Non-pigmented ciliary epithelial cell (primary cell): ENCODE measurements at regions not wholly inside any gene's neighbourhood (a gene's known extent, or its start where the extent isn't known, plus 50 kb on each side); places are given as distances from the start of the nearest gene placed in this dataset.
A peak's percentile ranks its signal among the peaks of the same experiment; 100 is the strongest.
"Not testable (repeated sequence)": the region's sequence is repeated elsewhere in the genome, so short reads cannot be mapped to it uniquely, and the experiment has no call there.

Experiments
- DNase-seq: peaks from one replicate; pipeline ENCODE4 v3.0.0-alpha.2; 2010; ENCODE audit warnings: low read depth

DNA sequence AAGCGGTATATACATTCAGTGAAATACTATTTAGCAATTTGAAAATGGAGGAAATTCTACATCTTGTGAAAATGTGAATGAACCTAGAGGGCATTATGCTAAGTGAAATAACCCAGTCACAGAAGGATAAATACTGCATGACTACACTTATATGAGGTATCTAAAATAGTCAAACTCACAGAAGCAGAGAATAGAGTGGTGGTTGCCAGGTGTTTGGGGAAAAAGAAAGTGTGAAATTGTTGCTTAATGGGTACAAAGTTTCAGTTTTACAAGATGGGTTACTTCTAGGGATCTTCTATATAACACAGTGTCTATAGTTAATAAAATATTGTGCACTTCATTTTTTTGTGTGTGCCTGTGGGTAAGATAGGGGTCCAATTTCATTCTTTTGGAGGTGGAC lies 1152.0 kb downstream of the EPHA7 start:
- no peak for DNase-seq

DNA sequence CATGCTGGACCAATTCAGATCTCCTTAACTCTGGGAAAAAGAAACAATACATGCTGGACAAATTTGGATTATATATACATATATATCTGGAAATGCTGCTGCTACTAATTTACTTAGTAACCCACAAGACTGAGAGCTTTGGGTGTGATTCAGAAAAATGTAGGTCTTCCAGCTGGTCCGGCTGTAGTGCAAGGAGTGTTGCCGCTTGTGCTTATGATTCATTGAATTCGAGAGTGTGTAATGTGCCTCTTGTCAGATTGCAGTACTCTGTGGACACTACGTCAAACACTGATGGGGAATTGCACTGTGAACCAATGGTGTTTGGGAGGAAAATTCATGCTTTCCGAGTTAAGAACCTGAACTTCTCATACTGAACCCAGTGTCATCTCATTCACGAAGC lies 1155.5 kb downstream of the EPHA7 start:
- no peak for DNase-seq

DNA sequence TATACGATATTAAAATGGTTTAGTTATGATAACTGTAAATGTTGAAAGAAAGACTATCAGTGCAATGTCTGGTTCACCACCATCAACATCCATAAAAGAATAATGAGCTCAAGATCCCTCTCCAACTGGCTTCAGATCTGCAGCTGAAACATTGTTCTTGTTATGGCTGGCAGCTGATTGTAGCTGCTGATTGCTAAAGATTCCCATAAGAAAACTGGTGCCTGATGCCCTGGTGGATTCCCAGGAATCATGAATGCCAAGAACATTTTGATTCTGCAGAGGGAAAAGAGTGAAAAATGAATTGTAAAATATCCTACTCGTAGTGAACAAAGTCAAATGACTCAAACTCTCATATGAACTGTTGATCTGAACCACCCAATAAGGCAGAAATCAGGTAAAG lies 1160.2 kb downstream of the EPHA7 start:
- no peak for DNase-seq

DNA sequence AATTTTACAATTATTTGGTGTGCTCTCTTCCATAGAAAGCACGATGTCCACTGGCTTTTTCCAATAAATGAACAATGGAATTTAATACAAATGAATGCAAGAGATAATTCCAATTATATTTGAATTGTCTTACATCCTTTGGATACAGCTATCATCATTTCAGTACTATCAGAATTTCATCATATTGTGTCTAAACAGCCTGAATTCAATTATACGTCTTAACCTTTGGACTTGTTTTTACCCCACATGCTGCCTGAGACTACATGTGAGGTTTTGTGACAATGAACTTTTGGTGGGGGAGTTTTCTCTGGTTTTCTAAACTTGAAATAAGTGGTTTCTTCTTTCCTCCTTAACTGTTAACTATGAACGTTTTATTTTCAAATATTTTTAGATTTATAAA lies 1176.0 kb downstream of the EPHA7 start:
- DNase-seq, result no peak

DNA sequence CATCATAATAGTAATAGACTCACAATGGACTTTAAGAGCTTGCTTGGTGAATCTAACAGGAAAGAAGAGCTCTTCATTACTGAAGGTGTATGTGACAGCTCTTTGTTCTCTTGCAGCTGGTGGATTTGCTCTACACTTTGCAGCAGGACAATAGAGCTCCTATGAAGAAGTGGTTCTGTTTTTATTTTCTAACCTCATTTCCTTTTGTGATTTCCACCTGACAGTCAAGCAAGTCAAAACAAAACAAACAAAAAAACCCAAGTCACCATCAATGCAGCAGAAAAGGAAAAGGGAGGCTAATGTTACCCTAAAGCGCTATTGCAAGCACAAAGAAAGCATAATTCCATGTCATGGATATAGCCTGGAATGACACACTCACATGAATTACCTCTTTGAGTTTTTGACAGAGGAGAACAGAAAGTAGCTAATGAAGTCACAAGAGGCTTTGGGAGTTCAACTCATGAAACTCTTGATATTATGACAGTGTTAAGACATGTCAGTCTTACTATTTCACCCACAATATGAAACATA lies 1188.1 kb downstream of the EPHA7 start:
- DNase-seq, result no peak

DNA sequence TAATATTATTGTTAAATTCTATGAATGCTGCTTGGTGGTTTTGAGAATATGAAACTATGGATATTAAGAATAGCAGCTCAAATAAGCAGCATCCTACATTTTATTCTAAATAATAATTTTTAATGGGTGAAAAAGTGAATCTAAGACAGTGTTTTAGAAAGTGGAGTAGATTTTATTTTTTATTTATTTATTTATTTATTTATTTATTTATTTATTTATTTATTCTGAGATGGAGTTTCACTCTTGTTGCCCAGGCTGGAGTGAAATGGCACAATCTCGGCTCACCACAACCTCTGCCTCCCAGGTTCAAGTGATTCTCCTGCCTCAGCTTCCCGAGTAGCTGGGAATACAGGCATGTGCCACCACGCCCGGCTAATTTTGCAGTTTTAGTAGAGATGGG lies 1199.4 kb downstream of the EPHA7 start:
- DNase-seq, result not testable (repeated sequence)

DNA sequence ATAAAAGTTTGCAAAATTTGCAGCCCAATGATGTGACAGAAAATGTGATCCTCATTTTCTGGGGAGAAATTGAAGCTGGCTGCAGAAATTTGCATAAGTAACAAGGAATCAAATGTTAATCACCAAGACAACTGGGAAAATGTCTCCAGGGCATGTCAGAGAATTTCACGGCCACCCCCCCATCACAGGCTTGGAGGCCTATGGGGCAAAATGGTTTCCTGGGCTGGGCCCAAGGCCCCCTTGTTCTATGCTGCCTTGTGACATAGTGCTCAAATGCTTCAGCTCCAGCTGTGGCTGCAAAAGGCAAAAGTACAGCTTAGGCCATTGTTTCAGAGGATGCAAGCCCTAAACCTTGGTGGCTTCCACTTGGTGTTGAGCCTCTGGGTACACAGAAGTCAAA lies 1202.6 kb downstream of the EPHA7 start:
- no peak for DNase-seq

DNA sequence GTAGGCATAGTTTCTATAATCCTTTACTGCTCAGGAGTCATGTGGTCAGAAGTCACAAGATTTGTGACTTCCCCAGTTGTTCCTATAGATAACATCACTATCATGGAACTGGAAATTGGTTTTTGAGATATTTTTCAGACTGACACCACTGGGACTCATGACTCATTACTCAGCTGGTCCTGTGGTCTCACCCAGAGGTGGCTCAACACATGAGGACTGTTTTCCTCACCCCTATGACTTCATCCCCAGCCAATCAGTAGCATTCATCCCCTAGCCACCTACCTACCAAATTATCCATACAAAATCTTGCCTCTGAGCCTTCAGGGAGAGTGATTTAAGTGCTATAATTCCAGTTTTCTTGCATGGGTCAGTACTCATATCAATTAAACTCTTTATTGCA lies 1217.7 kb downstream of the EPHA7 start:
- DNase-seq, result peak; percentile 1

DNA sequence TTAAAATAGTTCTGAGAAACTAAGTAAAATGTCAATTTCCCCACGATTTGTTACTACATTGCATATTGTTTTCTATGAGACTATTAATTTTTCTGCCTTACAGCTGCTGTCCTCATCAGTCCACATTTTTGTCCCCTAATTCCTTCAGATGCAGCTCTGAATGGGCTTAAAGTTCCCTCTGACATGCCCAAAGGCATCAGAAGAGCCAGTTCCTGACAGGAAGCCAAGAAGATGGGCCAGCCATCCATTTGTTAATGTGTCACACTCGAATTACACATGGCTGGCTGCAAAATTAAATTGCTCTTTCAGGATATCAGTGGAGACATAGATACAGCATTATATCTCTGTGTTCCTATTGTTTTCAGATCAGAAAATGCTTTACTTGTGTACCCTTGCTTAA lies 1223.0 kb downstream of the EPHA7 start:
- DNase-seq, result no peak

DNA sequence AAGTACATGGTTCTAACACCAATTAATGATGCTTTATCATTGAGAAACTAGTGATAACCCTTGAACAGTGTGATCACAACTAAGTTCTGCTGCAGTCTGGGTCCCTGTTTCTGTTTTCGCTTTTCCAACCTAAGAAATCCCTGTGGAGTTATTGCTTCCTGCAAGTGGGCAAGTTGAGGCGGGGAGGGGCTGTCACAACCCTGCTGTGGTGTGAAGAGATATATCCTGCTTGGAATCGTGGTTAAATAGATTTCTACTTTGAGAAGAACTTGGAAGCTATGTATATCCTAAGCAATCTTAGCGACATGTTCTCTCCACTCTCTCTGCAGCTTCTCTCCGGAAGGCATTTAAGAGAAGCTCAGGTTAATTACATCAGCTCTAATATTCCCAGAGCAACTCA lies 1223.6 kb downstream of the EPHA7 start:
- no peak for DNase-seq

DNA sequence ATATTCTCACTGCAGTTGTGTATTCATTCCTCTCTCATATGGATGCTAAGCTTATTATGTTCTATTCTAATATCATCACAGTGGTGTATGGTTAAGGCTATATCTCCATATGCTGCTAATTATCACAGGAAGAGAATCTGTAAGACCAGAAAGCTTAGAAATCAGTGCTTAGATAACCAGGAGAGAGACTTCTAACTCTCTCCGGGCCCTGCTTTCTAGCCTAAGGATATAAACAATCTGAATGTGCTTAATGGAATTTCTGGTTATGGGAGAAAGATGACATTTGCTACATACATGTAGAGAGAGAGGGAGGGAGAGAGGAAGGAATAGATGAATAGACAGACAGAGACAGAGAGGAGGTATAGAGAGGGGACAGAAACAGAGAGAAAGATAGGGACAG lies 1231.3 kb downstream of the EPHA7 start:
- no peak for DNase-seq

DNA sequence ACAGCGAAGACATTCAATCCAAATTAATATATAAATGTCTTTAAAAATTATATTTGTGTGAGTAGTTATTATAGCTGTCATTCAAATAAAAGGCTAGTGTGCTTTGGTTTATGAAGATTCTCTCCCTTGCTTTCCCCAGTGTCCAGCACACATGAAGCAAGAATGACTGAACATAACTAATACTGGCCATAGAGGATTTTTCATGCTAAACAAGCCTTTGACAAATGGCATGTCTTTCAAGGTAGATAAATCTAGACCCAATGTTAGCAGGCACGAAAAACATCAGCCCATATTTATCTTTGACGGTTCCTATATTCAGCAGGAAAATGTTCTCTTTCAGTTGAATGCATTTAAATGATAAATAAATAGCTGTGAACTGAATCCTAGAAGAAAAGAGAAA lies 1234.4 kb downstream of the EPHA7 start:
- DNase-seq, result no peak

DNA sequence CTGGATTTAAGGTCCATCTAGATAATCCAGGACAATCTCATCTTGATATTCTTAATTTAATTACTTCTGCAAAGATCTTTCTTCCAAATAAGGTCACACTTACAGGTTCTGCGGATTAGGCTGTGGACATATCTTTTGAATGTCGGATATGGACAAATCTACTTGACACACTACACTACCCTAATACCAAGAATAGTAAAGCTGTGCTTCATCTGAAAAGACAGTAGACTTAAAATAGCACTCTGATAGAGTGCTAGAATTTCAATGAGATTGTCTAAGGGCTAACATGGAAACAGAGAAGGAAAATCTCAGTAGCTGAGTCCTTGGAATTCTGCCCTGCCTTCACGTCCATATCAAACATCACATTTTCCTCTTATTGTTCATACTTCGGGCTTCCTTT lies 1238.0 kb downstream of the EPHA7 start:
- no peak for DNase-seq

DNA sequence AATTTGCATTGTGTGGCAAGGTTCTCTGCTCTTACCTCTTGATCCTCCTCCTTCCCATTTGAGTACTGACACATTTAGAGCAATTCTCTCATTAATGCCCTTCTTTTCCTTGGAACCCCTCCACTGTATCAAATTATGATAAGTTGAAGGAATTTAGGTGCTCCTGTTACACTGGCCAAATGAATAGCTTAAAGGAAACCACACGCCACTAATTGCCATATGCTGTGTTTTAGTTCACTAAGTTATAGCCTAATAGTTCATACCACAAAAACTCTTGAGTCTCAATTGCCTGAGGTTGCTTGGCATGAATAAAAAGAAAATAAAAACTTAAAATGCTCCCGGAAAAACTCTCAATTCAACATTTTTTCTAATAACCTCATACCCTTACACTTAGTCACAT lies 1239.3 kb downstream of the EPHA7 start:
- no peak for DNase-seq

DNA sequence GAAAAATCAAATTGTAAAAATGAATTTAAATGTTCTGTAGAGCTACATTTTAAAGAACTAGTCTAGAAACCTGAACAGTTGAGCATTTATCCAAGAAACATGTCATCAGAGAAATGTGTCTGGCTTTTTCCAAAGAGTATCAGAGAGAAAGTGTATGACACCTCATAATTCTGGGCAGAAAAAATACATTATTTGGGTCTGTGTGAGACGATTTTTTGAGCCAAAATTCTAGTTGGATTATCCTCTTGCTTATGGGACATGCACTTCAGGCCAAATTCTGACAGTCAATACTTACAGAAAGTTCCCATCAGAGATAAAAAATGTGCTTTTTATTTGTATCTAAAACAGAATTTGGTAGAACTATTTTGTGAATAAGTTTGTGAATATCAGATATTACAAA lies 1242.7 kb downstream of the EPHA7 start:
- no peak for DNase-seq

DNA sequence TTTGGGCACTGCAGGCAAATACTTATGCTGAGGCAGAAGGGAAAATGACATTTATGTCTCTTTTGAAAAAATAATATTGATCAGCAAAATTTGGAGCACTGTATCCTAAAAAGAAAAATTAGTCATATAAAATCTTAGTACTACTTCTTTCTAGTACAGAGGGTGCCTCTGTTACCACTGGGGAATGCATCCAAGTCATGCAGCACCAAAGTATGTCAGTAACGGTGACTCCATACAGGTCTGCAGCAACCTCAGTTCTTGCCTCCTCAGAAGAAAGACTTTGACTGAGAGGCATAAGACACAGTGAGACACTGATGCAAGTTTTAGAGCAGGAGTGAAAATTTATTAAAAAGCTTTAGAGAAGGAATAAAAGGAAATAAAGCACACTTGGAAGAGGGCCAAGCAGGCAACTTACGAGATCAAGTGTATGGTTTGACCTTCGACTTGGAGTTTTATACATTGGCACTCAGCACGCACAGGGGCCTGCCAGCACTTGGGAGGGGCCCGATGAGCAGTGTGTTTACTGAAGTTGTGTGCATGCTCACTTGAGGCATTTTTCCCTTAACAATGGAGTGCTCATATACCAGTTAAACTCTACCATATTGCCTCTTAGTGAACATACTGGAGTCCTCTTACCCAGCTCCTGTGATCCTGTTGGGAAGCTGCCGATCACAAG lies 1244.8 kb downstream of the EPHA7 start:
- DNase-seq, result no peak

DNA sequence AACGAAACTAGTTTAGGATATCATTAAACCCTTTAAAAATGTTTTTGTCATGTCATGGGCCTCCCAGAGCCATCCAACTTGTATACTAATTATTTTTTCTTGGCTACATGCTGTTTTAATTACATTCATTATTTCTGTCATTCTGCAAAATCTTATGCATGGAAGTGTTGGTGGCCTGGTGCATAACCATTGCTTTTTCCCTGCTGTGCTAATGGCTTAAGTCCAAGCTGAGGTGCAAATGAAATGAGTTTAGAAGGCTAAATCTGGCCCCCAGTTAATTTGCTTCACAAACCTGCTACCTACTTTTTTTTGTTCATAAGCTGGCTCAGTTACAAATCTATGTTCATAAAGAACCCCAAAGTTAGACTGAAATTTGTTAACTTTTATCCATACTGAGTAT lies 1249.9 kb downstream of the EPHA7 start:
- DNase-seq, result no peak

DNA sequence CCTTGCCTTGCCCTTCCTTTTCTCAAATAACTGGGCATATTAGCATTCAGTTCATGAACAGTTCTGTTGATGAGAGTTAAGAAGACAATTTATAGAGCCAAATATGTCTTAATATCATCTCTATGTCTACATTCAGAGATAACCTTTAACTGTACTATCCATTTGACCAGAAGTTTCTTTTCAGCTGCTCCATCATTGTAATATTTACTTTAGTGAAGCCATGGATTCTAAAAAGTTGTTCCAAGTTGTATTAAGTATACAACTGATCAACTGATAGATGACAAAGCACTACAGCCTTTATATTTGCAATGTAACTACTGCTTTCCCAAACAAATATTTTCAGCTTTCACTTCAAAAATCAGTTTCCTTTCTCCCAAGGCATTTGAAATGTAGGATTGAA lies 1252.7 kb downstream of the EPHA7 start:
- DNase-seq, result no peak

DNA sequence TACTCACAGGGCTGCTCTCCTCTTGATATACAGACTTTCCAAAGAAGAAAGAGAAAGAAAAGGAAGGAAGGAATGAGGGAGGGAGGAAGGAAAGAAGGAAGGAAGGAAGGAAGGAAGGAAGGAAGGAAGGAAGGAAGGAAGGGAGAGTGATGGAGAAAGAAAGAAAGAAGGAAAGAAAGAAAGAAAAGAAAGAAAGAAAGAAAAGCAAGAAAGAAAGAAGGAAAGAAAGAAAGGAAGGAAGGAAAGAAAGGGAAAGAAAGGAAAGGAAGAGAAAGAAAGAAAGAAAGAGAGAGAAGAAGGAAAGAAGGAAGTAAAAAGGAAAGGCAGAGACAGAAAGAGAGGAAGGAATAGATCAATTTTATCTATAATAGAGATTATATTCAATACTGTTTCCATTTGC lies 1257.4 kb downstream of the EPHA7 start:
- no peak for DNase-seq

DNA sequence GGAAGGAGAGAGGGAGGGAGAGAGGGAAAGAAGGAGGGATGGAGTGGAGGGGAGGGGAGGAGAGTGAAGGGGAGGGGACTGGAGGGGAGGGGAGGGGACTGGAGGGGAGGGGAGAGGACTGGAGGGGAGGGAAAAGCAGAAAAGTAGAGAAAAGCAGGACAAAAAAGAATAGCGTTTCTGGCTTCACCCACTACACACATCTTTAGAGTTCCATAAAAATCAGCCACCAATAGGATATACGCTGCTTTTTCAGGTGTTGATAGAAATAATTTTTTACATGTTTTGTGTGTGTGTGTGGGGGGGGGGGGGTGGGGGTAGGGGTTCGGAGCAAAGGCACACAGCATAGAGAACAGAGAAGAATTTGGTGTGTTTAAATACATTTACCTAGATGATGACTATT lies 1259.1 kb downstream of the EPHA7 start:
- no peak for DNase-seq

DNA sequence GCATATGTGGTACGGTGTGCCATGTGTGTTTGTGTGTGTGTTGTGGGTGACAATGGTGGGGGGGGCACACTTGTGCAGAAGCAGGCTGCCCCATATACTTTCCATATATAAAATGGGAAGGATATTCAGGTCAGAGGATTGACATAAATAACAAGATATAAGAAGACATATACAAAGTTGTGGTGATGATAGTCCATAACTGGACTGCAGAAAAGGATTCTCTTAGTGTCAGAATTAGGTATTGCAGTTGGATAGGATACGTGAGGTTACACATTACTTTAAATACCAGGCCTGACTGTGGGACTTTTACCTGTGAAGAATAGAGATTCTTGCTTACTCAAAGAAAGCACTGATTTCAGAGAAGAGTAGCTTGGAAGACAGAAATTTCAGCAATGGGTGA lies 1260.3 kb downstream of the EPHA7 start:
- DNase-seq, result no peak

DNA sequence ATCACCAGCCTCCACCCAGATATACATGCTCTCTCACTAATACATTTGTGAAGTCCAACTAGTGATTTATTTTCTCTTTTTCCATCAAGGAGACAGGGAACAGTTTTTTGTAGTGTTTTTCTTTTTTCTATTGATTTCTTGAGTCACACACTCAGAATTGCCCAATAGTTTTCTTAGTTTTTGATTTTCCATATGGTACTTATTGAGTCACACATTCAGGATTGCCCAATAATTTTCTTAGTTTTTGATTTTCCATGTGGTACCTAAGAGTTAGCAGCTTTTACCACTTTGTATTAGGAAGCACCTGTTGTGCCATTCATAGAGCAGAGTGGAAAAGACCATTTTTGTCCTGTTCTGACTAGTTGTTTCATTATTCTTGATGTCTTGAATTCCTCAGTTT lies 1268.8 kb downstream of the EPHA7 start:
- no peak for DNase-seq

DNA sequence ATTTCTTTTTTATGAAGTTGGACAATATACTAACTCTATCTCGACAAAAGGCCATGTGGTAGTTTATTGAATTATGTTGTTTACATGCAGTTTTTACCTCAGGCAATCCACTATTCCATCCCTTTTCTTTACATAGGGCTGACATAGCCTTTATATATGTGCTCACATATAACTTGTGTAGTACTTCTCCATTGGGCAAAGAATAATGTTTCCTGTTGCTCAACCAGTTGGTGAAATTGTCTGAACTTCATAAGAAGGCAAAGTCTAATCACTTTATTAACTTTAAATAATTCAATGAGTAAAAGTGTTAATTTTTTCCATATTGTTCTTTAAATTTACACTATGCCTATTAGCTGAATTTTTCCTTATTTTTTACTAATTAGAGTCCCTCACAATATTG lies 1272.1 kb downstream of the EPHA7 start:
- DNase-seq, result no peak

DNA sequence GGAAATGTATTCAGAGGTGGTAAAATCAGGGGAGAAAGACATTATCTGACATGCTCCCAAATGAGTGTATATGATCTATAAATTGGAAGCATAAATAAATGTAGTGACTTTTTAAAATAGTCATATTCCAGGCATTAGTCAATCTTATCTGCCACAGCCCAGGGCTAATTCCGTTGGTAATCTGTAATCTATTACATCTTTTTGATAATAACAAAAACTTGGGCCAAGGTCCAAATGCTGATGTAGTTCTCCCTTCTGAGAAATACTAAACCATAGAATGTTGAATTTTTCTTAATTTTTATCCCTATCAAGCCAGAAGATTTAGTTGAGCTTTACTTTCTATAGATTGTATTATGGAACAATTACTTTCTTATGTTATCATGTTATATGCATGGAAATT lies 1279.8 kb downstream of the EPHA7 start:
- no peak for DNase-seq

DNA sequence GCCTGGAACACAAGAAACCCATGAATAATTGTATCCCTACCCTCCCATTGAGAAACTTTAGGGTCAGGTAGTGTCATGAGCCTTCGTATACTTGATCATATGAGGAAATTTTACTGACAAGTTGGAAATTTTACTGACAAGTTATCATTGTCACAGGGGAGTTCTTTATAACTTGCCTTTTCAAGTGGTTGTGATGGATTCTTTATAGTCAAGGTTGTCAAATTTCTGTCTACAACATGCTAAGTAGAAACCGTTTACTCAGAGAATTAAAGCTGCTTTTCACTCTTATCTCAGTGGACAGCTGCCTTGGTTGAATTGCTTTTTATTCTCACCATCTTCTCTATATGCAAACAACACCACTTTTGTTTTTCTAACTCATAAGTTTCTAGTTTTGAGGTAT lies 1286.4 kb downstream of the EPHA7 start:
- DNase-seq, result no peak
